KMS-11 (cell line): ENCODE measurements at regions not wholly inside any gene's neighbourhood (a gene's known extent, or its start where the extent isn't known, plus 50 kb on each side); places are given as distances from the start of the nearest gene placed in this dataset.

Source experiments
- H2AFZ ChIP-seq: fragments of 200-600 bp; sonication (generic); 2 replicates; pipeline ENCODE4 v1.6.1; 2016; ENCODE audit warnings: antibody characterized with exemption, mixed run types, low read depth
- H3K27ac ChIP-seq: fragments of 200-600 bp; sonication (generic); 2 replicates; pipeline ENCODE4 v1.6.1; 2016; ENCODE audit warnings: mild to moderate bottlenecking, mixed run types
- H3K27me3 ChIP-seq: fragments of 200-600 bp; sonication (generic); 2 replicates; pipeline ENCODE4 v1.6.1; 2017; ENCODE audit warnings: mild to moderate bottlenecking, low read depth, mixed run types, moderate library complexity; ENCODE audit not compliant: insufficient read depth
- H3K36me3 ChIP-seq: fragments of 200-600 bp; sonication (generic); 2 replicates; pipeline ENCODE4 v1.6.1; 2017; ENCODE audit warnings: mild to moderate bottlenecking, mixed run types; ENCODE audit not compliant: insufficient read depth
- H3K4me1 ChIP-seq: fragments of 200-600 bp; sonication (generic); 2 replicates; pipeline ENCODE4 v1.6.1; 2016; ENCODE audit warnings: mild to moderate bottlenecking, low read depth, mixed run types; ENCODE audit not compliant: poor library complexity, severe bottlenecking
- H3K4me2 ChIP-seq: fragments of 200-600 bp; sonication (generic); 2 replicates; pipeline ENCODE4 v1.7.0; 2016; ENCODE audit warnings: mild to moderate bottlenecking, mixed run types
- H3K4me3 ChIP-seq: fragments of 200-600 bp; sonication (generic); IDR thresholded peaks from 2 replicates; pipeline ENCODE4 v1.6.1; 2017; ENCODE audit warnings: low read depth, low read length, mixed read lengths; ENCODE audit not compliant: insufficient read depth
- H3K79me2 ChIP-seq: fragments of 200-600 bp; sonication (generic); 2 replicates; pipeline ENCODE4 v1.6.1; 2016; ENCODE audit warnings: low read depth, mixed run types; ENCODE audit not compliant: insufficient read depth
- H3K9ac ChIP-seq: fragments of 200-600 bp; sonication (generic); 2 replicates; pipeline ENCODE4 v1.6.1; 2016; ENCODE audit warnings: mild to moderate bottlenecking, mixed run types
- H4K20me1 ChIP-seq: fragments of 200-600 bp; sonication (generic); 2 replicates; pipeline ENCODE4 v1.6.1; 2016; ENCODE audit warnings: mild to moderate bottlenecking, mixed run types; ENCODE audit not compliant: insufficient read depth
- TF ChIP-seq, protein P1 (sequence below): fragments of 200-600 bp; sonication (generic); conservative IDR thresholded peaks from 2 replicates; pipeline ENCODE4 v1.6.1; 2017; ENCODE audit warnings: low read depth, mild to moderate bottlenecking, antibody characterized with exemption, low read length, moderate library complexity, mixed read lengths

DNA sequence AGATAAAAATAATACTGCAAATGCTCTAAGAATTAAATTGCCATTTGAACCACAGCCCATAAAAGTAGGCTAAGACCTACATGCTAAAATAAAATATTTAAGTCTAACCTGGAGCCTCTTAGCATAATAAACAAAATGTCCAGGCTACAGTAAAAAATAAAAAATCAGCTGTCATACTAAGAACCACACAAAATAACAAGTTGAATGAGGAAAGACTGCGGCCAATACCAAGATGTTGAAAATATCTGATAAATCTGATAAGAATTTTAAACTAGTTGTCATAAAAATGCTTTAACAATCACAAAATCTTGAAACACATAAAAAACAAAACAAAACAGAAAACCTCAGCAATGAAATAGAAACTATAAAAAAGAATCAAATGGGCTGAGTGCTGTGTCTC, 336.9 kb upstream of the MSX2 start:
- no peak overlapping the region for H3K9ac ChIP-seq

DNA sequence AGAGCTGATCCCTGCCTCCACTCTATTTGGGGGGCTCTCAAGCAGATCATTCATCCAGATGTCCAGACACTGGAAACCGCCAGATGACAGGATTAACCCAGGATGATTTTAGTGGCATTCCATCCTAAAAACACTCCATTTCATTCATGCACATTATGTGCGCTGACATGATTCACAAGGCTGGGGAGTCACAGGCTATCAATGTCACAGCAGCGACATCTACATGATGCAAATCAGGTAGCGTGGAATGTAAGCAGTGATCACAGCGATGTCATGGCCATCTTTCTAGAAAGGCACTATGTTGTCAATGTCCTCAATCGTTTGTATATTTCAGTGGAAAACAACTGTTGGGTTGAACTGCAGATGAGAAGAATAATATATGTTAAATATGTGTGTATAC, 331.5 kb upstream of the MSX2 start:
- no peaks in the 10 kb centered on the region for H4K20me1 ChIP-seq
- no peaks in the 10 kb centered on the region for H3K36me3 ChIP-seq
- H3K27ac ChIP-seq, result no peak overlapping the region
- no peaks in the 10 kb centered on the region for H3K4me1 ChIP-seq
- H3K4me2 ChIP-seq, result no peak overlapping the region
- no peaks in the 10 kb centered on the region for H3K79me2 ChIP-seq
- H3K27me3 ChIP-seq, result no peaks in the 10 kb centered on the region
- TF ChIP-seq, protein P1, sequence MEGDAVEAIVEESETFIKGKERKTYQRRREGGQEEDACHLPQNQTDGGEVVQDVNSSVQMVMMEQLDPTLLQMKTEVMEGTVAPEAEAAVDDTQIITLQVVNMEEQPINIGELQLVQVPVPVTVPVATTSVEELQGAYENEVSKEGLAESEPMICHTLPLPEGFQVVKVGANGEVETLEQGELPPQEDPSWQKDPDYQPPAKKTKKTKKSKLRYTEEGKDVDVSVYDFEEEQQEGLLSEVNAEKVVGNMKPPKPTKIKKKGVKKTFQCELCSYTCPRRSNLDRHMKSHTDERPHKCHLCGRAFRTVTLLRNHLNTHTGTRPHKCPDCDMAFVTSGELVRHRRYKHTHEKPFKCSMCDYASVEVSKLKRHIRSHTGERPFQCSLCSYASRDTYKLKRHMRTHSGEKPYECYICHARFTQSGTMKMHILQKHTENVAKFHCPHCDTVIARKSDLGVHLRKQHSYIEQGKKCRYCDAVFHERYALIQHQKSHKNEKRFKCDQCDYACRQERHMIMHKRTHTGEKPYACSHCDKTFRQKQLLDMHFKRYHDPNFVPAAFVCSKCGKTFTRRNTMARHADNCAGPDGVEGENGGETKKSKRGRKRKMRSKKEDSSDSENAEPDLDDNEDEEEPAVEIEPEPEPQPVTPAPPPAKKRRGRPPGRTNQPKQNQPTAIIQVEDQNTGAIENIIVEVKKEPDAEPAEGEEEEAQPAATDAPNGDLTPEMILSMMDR, result no peak
- H2AFZ ChIP-seq, result no peak overlapping the region
- no peak overlapping the region for H3K4me3 ChIP-seq
- no peak overlapping the region for H3K9ac ChIP-seq

More for the DNA sequence above, 336.9 kb upstream of the MSX2 start:
- Histone ChIP-seq H4K20me1 (no peaks in the 10 kb centered on the region), H3K4me2 (no peak overlapping the region), H3K27me3 (no peaks in the 10 kb centered on the region), H3K4me3 (no peak overlapping the region), H3K36me3 (no peaks in the 10 kb centered on the region), H3K4me1 (no peaks in the 10 kb centered on the region), H2AFZ (no peak overlapping the region), H3K79me2 (no peaks in the 10 kb centered on the region), H3K27ac (no peak overlapping the region)
- TF ChIP-seq, protein P1, result no peak

DNA sequence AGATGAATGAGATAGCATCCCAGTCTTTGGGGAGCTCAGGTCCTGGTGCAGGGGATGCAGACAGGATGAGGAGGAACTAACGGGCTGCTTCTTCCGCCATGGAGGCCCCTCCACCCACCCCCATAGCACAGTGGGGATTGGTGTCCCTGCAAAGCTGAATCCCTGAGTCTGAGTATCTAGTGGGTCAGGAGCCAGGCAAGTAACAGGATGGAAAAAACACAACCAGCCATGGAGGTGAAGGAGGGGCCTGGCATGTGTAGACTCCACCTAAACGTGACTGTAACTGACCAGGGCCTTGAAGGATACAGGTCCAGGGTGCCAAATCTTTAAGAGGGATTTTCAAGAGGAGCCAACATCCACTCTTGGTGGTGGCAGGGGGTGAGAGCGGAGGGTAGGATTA, 327.8 kb upstream of the MSX2 start:
- no peaks in the 10 kb centered on the region for H3K36me3 ChIP-seq
- no peaks in the 10 kb centered on the region for H4K20me1 ChIP-seq
- H2AFZ ChIP-seq, result no peak overlapping the region
- H3K4me3 ChIP-seq, result no peak overlapping the region
- no peaks in the 10 kb centered on the region for H3K79me2 ChIP-seq
- H3K9ac ChIP-seq, result no peak overlapping the region
- no peaks in the 10 kb centered on the region for H3K27me3 ChIP-seq
- no peaks in the 10 kb centered on the region for H3K4me1 ChIP-seq
- no peak overlapping the region for H3K4me2 ChIP-seq
- TF ChIP-seq, protein P1, result no peak
- no peak overlapping the region for H3K27ac ChIP-seq

DNA sequence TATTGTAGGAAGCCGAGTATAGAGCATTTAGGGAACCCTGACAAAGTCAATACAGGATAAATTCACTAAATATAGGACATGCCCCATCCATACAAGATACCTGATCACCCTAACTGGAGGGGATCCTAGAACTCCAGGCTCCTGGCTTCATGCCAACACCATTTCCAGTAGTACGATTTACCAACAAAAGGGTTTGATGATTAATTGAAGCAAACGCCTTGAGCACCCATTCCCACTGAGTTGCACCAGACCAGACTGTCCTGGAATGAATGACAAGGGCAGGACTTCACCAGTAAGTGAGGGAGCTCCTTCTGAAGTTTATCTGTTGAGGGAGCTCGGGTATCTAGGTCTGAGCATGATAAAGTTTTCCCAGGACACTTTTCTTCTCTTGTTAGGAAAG, 327.2 kb upstream of the MSX2 start:
- H3K4me3 ChIP-seq, result no peak overlapping the region
- no peak overlapping the region for H3K27ac ChIP-seq
- TF ChIP-seq, protein P1, result no peak
- no peak overlapping the region for H2AFZ ChIP-seq
- no peaks in the 10 kb centered on the region for H3K79me2 ChIP-seq
- H3K4me1 ChIP-seq, result no peaks in the 10 kb centered on the region
- H3K9ac ChIP-seq, result no peak overlapping the region
- H4K20me1 ChIP-seq, result no peaks in the 10 kb centered on the region
- no peaks in the 10 kb centered on the region for H3K27me3 ChIP-seq
- H3K4me2 ChIP-seq, result no peak overlapping the region
- no peaks in the 10 kb centered on the region for H3K36me3 ChIP-seq
